ENCODE measurements at regions not wholly inside any gene's neighbourhood (a gene's known extent, or its start where the extent isn't known, plus 50 kb on each side); places are given as distances from the start of the nearest gene placed in this dataset.
"Not testable (repeated sequence)": the region's sequence is repeated elsewhere in the genome, so short reads cannot be mapped to it uniquely, and the experiment has no call there.

DNA sequence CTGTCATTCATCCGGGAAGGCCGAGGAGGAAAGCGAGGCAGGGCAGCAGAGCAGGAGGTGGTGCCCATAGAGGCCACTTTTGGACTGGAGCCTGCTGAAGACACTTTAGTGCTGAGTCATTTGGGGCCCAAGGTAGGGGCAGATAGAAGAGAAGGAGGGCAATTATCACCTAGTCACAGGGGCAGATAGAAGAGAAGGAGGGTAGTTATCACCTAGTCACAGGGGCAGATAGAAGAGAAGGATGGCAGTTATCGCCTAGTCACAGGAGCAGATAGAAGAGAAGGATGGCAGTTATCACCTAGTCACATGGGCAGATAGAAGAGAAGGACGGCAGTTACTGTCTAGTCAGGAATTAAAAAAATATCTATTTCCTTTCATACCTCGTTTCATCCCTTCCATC is 1372.6 kb downstream of the FOXD4L5 start:
- not testable (repeated sequence) for DNase-seq (ENCODE audit: extremely low spot score, insufficient read length, low read depth); FAIRE-seq

GRCh38 chr9:63909076-63909475 is 1375.9 kb downstream of the FOXD4L5 start:
- FAIRE-seq; DNase-seq (ENCODE audit: extremely low spot score, insufficient read length, low read depth): not testable (repeated sequence)

GRCh38 chr9:63899637-63900190 is 1385.3 kb downstream of the FOXD4L5 start:
- not testable (repeated sequence) for DNase-seq (ENCODE audit: extremely low spot score, insufficient read length, low read depth); FAIRE-seq

- not testable (repeated sequence) for DNase-seq (ENCODE audit: extremely low spot score, insufficient read length, low read depth); FAIRE-seq
Measured at GRCh38 chr9:63881386-63881785, 1403.6 kb downstream of the FOXD4L5 start.

DNA sequence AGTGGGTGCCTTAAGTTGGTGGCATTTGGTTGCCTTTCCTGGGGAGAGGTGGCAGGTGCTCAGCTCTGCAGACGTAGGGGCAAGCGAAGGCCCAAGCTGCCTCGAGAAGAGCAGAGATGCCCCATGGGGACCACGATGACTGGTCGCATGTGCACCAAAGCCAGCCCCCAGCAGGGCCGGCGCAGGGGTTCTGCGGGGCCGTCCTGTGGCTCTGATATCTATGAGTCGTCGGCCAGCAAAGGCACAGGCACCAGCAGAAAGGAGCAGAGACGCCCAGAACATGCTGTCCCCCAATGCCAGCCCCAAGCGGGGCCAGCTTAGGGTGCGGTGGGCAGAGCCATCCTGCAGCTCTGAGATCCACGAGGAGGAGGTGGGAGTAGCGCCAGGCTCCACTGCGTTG is 1408.6 kb downstream of the FOXD4L5 start:
- not testable (repeated sequence) for FAIRE-seq; DNase-seq (ENCODE audit: extremely low spot score, insufficient read length, low read depth)

- no peak for FAIRE-seq
- no peak for DNase-seq (ENCODE audit: extremely low spot score, insufficient read length, low read depth)
Measured at GRCh38 chr9:63859475-63860215, 1425.4 kb downstream of the FOXD4L5 start.

DNA sequence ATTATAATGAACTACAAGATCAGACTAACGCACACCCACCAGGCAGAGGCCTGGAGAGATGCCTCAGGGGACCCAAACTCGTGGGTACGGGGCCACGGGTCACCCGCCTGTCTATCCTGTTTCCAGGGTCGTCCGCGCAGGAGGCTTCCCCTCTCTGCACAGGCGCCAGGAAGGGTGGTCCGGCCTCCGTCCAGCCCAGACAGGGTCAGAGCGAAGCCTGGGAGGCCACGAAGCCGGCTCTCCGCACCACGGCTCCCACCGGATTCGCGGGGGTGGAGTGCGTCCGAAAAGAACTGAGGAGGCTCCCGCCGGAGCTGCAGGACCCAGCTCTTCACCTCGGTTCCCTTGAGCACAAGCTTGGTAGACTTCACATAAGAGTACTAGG is 1425.9 kb downstream of the FOXD4L5 start:
- FAIRE-seq; DNase-seq (ENCODE audit: extremely low spot score, insufficient read length, low read depth): not testable (repeated sequence)

DNA sequence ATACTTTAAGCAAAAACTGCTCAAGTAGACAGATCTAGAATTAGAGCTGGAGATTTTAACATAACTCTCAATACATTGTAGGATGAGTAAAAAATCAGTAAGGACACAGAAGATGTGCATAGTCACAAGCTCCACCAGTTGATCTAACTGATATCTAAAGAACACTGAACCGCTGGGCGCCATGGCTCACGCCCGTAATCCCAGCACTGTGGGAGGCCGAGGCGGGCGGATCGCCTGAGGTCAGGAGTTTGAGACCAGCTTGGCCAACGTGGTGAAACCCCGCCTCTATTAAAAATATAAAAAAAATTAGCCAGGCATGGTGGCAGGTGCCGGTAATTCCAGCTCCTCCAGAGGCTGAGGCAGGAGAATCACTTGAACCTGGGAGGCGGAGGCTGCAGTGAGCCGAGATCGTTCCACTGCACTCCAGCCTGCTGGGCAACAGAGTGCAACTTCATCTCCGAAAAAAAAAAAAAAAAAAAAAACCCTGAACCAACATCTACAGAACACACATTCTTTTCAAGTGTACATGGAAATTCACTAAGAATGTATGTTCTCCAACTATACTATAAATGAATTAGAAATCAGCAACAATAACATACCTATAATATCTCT is 1431.8 kb downstream of the FOXD4L5 start:
- FAIRE-seq; DNase-seq (ENCODE audit: extremely low spot score, insufficient read length, low read depth): not testable (repeated sequence)

DNA sequence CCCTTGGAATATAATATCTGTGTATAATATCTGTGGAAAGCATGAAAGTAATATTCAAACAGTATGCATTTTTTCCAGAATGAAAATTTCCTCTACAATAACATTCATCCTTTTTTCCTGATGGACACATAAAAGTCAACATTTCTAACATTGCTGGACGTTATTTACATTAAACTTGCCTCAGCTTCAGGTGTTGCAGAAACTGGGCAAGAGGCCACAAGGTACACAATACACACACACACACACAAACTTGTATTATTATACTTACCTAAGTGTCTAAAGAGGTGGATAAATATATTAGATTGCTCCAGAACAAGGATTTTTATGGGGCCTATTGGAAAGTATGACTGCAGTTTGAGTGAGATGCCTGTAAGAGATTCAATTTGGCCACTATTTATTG is 1460.2 kb downstream of the FOXD4L5 start:
- not testable (repeated sequence) for FAIRE-seq; DNase-seq (ENCODE audit: extremely low spot score, insufficient read length, low read depth)

GRCh38 chr9:63823375-63824201 is 1461.4 kb downstream of the FOXD4L5 start:
- not testable (repeated sequence) for FAIRE-seq; DNase-seq (ENCODE audit: extremely low spot score, insufficient read length, low read depth)

DNA sequence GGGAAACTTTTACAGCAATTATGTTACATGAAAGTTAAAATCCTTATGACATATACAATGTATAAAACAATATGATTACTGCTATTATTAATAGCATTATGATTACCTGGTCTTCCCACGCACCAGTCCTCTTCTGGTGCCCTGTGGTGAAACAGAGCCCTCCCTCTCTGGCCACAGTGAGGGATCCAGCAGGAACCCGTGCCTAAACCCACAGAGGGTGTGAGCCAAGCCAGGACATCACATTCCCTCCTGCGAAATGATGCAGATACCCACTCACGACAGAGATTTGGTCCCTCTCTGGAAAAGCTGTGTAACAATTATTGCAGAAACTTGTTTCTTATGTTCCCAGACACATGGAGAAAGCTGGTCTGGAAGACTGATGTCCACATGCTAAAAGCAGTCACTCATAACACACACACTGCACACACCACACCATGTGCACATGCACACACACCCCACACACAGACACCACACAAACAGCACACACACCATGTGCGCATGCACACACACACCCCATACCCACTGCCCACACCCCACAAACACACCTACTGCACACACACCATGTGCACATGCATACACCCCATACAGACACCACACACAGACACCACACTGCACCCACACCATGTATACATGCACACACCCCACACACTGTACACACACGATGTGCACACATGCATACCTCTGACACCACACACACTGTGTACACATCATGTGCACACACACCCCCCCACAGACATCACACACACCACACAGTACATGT is 1462.2 kb downstream of the FOXD4L5 start:
- not testable (repeated sequence) for FAIRE-seq

GRCh38 chr9:63821293-63821692 is 1463.7 kb downstream of the FOXD4L5 start:
- FAIRE-seq, result not testable (repeated sequence)

More for the DNA sequence above, 1462.2 kb downstream of the FOXD4L5 start:
- not testable (repeated sequence) for DNase-seq (ENCODE audit: extremely low spot score, insufficient read length, low read depth)

DNA sequence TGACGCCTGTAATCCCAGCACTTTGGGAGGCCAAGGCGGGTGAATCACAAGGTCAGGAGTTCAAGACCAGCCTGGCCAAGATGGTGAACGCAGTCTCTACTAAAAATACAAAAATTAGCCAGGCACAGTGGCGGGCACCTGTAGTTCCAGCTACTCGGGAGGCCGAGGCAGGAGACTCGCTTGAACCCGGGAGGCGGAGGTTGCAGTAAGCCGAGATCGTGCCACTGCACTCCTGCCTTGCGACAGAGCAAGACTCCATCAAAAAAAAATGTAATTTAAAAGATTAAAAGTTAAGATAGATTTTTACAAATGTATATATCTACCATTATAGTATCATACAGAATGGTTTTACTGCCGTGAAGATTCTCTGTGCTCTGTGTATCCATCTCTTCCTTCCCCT is 1464.1 kb downstream of the FOXD4L5 start:
- not testable (repeated sequence) for FAIRE-seq; DNase-seq (ENCODE audit: extremely low spot score, insufficient read length, low read depth)

More at GRCh38 chr9:63821293-63821692, 1463.7 kb downstream of the FOXD4L5 start:
- not testable (repeated sequence) for DNase-seq (ENCODE audit: extremely low spot score, insufficient read length, low read depth)

DNA sequence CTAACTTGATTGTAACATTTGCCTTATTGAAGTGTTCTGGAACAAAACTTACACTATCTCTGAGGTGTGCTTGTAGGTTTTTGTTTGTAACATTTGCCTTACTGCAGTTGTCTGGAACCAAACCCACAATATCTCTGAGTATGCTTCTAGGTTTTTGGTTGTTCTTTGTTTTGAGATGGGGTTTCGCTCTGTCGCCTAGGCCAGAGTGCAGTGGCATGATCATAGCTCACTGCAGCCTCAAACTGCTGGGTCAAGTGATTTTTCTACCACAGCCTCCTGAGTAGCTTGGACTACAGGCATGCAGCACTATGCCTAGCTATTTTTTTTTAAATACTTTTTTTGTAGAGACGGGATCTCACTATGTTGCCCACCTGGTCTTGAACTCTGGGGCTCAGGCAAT is 1464.6 kb downstream of the FOXD4L5 start:
- not testable (repeated sequence) for FAIRE-seq

GRCh38 chr9:63817622-63818518 is 1467.1 kb downstream of the FOXD4L5 start:
- FAIRE-seq, result peak; percentile 82
- DNase-seq (ENCODE audit: extremely low spot score, insufficient read length, low read depth), result peak; percentile 17

More for the DNA sequence above, 1464.6 kb downstream of the FOXD4L5 start:
- DNase-seq (ENCODE audit: extremely low spot score, insufficient read length, low read depth), result not testable (repeated sequence)

DNA sequence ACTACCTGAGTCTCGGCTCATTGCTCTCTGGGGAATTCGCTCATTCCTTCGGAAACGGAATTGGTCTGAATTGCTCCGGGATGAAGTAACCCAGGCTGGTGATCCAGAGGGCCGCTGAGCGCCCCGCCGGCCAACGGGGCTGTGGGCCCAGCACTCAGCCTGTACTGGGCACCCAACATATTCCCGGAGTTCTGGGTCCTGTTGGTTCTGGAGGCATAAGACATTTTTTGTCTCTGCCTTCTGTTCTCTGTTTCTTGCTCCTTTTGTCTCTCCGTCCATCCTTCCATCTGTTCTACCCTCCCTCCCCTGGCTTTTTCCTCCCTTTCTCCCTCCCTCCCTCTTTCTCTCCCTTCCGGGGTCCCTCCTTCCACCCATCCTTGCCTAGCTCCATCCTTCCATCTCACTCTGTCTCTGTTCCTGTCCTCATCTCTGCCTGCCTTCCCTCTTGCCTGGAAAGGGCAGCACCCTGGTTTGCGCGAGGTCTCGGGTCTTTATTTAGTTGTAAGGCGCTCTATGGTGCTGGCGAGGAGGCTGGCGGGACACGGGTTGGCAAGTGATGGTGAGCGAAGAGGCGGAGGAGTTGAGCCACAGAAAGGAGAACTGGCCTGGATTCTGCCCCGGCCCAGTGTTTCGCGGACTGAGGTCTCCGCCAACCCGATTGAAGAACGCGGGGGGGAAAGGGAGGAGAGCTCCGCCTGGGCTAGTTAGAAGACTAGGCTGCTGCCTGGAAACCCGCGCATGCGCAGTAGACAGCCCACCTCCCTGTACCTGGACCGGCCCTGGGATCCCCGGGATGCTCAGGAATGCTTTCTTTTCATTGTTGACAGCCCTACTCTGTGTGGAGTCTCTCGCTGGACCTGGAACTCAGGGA is 1468.0 kb downstream of the FOXD4L5 start:
- FAIRE-seq (peak; percentile 9), DNase-seq (ENCODE audit: extremely low spot score, insufficient read length, low read depth) (peak; percentile 47)

DNA sequence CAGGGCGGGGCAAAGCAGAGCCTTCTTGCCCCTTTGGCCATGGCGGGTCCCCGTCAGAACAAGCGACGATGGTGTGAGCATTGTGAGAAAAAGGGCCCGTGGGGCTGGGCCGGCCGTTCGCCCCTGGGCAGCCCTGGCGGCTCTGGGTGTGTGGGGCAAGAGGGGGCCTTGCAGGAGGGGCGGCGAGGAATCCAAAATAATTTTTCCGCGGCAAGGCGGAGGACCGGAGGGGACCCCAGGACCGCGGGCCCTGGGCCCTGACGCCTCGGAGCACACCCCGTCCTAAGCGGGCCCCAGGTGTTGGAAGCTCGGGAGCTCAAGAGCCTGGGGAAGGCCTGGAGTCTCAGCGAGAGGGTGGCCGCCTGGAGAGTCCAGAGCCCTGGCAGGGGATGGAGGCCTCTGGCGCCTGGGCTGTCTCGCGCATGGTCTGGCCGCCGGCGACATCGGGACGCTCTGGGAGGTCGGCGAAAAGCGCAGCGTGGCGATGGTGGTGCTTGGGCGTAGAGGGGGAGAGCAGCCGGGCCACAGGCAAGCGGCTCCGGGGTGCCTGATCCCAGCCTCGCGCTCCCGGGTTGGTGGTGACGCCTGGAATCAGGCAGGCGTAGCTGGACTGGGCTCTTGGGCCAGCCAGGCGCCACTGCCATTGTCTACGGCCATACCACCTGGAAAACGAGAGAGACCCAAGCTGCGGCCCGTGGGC is 1469.9 kb downstream of the FOXD4L5 start:
- DNase-seq (ENCODE audit: extremely low spot score, insufficient read length, low read depth); FAIRE-seq: not testable (repeated sequence)

All from GM18507 (cell line).